ENCODE measurements at regions not wholly inside any gene's neighbourhood (a gene's known extent, or its start where the extent isn't known, plus 50 kb on each side); places are given as distances from the start of the nearest gene placed in this dataset.

GRCh38 chr5:174339130-174339529 is 293.6 kb downstream of the NSG2 start:
- TF ChIP-seq CTCF (conservative IDR thresholded peaks at IDR 0.05 in 1 of 2, IDR thresholded peaks at IDR 0.05 in 1 of 2; ENCODE audit: extremely low read depth in 1 of 2, insufficient read depth in 1 of 2, low read depth in 1 of 2, low read length in 2 of 2) (no peak), EZH2 (IDR thresholded peaks at IDR 0.05; ENCODE audit: borderline replicate concordance, low read length) (no peak)

Measured in mammary epithelial cell (primary cell).